BE2C (cell line): ENCODE measurements at regions not wholly inside any gene's neighbourhood (a gene's known extent, or its start where the extent isn't known, plus 50 kb on each side); places are given as distances from the start of the nearest gene placed in this dataset.

Source experiments
- DNase-seq: peaks from one replicate; pipeline ENCODE4 v3.0.0-alpha.2; 2020
- H3K27me3 ChIP-seq: fragments of 250-450 bp; sonication (Bioruptor Pico); 2 replicates; pipeline ENCODE4 v1.5.1; 2020; ENCODE audit warnings: mild to moderate bottlenecking
- H3K36me3 ChIP-seq: fragments of 250-450 bp; sonication (Bioruptor Pico); 2 replicates; pipeline ENCODE4 v1.5.1; 2020; ENCODE audit warnings: mild to moderate bottlenecking
- H3K4me1 ChIP-seq: fragments of 250-450 bp; sonication (Bioruptor Pico); 2 replicates; pipeline ENCODE4 v1.5.1; 2020
- H3K4me3 ChIP-seq: 2 replicates; pipeline ENCODE4 v1.5.1; 2011; ENCODE audit warnings: low read depth, low read length
- H3K9me3 ChIP-seq: fragments of 250-450 bp; sonication (Bioruptor Pico); 2 replicates; pipeline ENCODE4 v1.5.1; 2020
- CTCF ChIP-seq: IDR thresholded peaks from 2 replicates; pipeline ENCODE4 v1.5.1; 2012; ENCODE audit warnings: mild to moderate bottlenecking, low read depth, low read length

GRCh38 chr5:26470439-26470838 is 567.9 kb downstream of the CDH9 start:
- no peaks in the 10 kb centered on the region for H3K27me3 ChIP-seq
- no peaks in the 10 kb centered on the region for H3K4me1 ChIP-seq
- DNase-seq: no peak
- TF ChIP-seq CTCF: no peak
- H3K9me3 ChIP-seq: no peaks in the 10 kb centered on the region
- no peaks in the 10 kb centered on the region for H3K36me3 ChIP-seq
- no peak overlapping the region for H3K4me3 ChIP-seq

- Histone ChIP-seq H3K4me3 (no peak overlapping the region), H3K9me3 (no peaks in the 10 kb centered on the region; the same call in 1 of the 2 replicates), H3K36me3 (no peaks in the 10 kb centered on the region), H3K27me3 (no peaks in the 10 kb centered on the region), H3K4me1 (no peaks in the 10 kb centered on the region; the same call in 1 of the 2 replicates)
- TF ChIP-seq CTCF: no peak
- DNase-seq: no peak
Measured at GRCh38 chr5:26439121-26439520, 599.3 kb downstream of the CDH9 start.

- Histone ChIP-seq H3K27me3 (no peaks in the 10 kb centered on the region), H3K4me3 (no peak overlapping the region), H3K36me3 (no peaks in the 10 kb centered on the region), H3K4me1 (no peaks in the 10 kb centered on the region; the same call in 1 of the 2 replicates), H3K9me3 (no peaks in the 10 kb centered on the region)
- DNase-seq: no peak
- TF ChIP-seq CTCF: no peak
Measured at GRCh38 chr5:26434688-26435087, 603.7 kb downstream of the CDH9 start.

- no peaks in the 10 kb centered on the region; the same call in 1 of the 2 replicates for H3K4me1 ChIP-seq
- no peaks in the 10 kb centered on the region for H3K9me3 ChIP-seq
- H3K27me3 ChIP-seq: no peaks in the 10 kb centered on the region
- no peak overlapping the region for H3K4me3 ChIP-seq
- DNase-seq: no peak
- no peak for TF ChIP-seq CTCF
- H3K36me3 ChIP-seq: no peaks in the 10 kb centered on the region
Measured at GRCh38 chr5:26432386-26432785, 606.0 kb downstream of the CDH9 start.

GRCh38 chr5:26430323-26430722 is 608.1 kb downstream of the CDH9 start:
- no peak for TF ChIP-seq CTCF
- H3K27me3 ChIP-seq: no peaks in the 10 kb centered on the region
- no peaks in the 10 kb centered on the region for H3K36me3 ChIP-seq
- no peak for DNase-seq
- H3K4me3 ChIP-seq: no peak overlapping the region
- H3K9me3 ChIP-seq: no peaks in the 10 kb centered on the region
- no peaks in the 10 kb centered on the region; the same call in 1 of the 2 replicates for H3K4me1 ChIP-seq

- no peaks in the 10 kb centered on the region for H3K9me3 ChIP-seq
- no peaks in the 10 kb centered on the region for H3K4me1 ChIP-seq
- no peak for TF ChIP-seq CTCF
- no peaks in the 10 kb centered on the region for H3K36me3 ChIP-seq
- DNase-seq: no peak
- H3K27me3 ChIP-seq: no peaks in the 10 kb centered on the region
- no peak overlapping the region for H3K4me3 ChIP-seq
Measured at GRCh38 chr5:26427281-26427680, 611.1 kb downstream of the CDH9 start.
